GM19395 (cell line): ENCODE measurements at regions not wholly inside any gene's neighbourhood (a gene's known extent, or its start where the extent isn't known, plus 50 kb on each side); places are given as distances from the start of the nearest gene placed in this dataset.

Experiments used
- ATAC-seq: cut with Tn5 transposase; IDR thresholded peaks from one replicate; pipeline ENCODE4 v1.9.1; 2021; ENCODE audit warnings: mild to moderate bottlenecking, moderate library complexity; ENCODE audit not compliant: unreplicated experiment

DNA sequence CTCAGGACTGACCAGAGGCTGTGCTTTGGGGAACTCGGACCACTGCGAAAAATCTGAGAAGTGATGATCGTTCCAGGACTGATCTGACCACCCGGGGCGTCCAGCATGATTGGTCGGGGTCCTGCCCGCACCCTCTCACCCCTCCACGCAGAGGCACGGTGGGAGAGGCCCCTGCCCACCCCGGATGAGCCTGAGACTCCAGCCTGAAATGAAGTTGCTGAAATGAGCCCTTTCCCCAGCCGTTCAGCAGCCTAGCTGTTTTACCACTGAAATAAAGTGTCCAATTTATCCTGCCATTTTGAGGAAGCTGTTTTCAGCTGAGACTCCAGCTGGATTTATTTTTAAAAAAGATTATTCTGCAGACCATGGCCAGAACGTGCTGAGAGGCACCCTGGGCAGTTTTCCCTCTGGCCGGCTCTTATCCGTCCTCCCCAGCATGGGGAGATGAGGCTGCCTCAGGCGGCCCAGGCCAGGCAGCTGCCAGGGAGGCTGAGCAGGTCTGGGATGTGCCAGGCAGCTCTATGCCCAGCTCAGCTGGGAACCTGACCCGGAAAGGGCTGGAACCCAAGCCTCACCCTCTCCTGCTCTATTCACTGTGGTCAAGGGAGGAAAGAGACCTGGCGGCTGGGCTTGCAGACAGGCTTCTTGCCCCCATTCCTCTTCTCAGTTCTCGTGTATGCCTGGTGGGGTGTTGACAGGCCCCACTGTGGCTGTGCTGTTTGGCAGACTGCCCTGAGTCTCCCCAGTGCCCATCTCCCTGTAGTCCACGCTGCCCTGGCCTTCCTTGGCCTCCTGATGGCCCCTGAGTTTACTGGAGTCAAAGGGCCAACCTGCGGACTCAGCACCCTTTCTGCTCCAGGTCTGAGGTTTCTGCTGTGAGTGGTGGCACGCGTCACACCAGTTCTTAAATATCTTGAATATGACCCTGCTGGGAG lies 161.0 kb upstream of the B3GAT1 start:
- ATAC-seq: no peak

- no peak for ATAC-seq
These were observed 159.3 kb upstream of the B3GAT1 start for GRCh38 chr11:134571301-134571700.

GRCh38 chr11:134569195-134569594 lies 157.2 kb upstream of the B3GAT1 start:
- no peak for ATAC-seq

GRCh38 chr11:134566311-134566710 lies 154.3 kb upstream of the B3GAT1 start:
- no peak for ATAC-seq

- ATAC-seq: no peak
These were observed 153.4 kb upstream of the B3GAT1 start for GRCh38 chr11:134565343-134565891.

DNA sequence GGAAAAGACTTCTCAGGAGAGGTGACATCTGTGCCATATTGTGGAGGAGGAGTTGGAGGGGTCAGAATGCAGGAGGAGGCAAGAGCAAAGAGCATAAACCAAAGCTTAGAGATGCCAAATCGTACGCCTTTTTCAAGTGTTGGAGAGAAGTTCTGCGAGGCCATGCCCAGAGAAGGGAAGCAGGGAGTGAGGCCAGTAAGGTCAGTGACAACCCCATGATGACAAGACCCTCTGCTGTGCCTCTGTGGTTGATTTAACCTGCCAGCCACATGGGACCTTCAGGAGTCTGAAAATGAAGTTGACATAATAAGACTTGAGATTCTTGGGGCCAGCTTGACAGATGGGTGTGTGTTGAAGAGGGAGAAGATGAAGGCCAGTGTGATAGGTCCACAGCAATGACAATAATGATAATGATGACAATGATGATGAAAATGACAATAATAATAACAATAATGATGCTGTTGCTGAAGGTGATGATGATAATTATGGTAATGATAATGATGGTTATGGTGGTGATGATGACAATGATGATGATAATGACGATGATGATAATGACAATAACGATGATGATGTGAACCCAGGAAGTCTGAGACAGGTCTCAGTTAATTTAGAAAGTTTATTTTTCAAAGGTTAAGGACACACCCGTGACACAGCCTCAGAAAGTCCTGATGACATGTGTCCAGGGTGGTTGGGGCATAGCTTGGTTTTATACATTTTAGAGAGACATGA lies 152.6 kb upstream of the B3GAT1 start:
- no peak for ATAC-seq

- no peak for ATAC-seq
These were observed 151.0 kb upstream of the B3GAT1 start for GRCh38 chr11:134562941-134563471.

DNA sequence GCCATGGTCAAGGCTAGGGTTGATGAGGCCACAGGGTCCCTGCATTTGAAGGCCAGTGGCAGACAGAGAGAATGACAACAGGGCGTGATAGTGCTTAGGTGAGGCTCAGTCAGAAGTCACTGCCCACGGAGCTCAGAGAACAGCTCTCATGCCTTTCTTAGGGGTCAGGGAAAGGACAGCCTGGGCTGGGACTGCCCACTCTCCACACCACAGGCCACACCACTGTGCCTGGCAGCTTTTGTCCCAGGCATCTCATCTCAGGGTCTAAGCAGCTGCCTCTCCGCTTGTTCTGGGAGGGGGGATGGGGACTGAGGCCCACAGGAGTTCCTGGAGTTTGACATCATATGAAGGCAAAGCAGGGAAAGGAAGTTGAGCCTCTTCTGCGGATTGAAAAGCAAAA lies 150.2 kb upstream of the B3GAT1 start:
- ATAC-seq: no peak

DNA sequence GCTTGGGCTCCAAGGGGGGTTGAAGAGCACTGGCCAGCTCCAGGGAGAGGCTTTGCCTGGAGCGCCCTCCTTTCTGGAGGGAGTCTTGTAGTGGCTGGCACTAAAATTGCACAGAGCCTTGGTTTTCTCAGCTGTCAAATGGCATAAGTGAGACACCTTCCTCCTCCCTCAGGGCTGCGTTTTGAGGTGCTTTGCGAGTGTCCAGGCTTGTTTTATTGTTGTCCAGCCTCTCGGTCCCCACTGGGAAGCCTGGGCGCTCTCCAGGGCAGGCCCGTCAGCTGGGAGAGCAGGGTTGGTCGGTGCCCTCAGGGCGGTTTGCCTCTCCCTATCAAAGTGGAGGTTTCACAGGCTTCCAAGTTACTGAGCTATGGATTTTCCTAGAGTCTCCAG lies 149.3 kb upstream of the B3GAT1 start:
- ATAC-seq: no peak

- ATAC-seq: no peak
These were observed 148.7 kb upstream of the B3GAT1 start for GRCh38 chr11:134560566-134561330.

DNA sequence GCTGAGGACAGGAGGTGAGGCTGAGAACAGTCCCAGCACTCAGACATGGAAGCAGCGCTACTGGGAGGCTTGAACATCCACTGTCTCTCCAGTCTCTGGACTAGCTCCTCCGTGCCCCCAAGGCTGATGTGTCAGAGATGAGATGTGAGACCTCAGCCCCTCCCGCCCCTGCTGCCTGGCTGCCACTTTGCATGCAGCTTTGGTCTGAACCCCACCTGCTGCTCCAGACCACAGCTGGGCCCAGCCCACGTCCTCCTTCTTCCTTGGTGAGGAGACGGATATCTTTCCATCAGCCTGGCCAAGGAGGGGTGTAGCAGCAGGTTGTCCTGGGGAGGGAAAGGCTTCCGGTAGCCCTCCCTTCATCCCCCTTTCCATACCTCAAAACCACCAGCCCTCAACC lies 148.0 kb upstream of the B3GAT1 start:
- ATAC-seq: no peak

DNA sequence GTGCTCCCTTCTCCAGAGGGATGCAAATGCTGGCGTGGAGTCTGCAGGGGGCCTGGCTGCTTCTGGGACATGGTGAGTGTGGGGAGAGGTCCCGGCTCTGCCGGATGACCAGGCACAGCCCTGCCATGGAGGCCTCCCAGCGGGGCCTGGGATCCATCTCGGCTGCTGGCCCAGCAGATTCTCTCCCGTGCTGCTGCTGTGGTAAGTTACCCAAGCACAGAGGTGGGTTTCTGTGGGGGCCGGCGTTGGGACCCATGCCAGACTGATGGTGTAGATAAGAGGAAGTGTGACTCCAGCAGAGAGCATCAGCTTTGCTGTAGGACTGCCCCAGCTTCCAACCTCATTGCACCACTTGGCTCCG lies 147.5 kb upstream of the B3GAT1 start:
- ATAC-seq: no peak

DNA sequence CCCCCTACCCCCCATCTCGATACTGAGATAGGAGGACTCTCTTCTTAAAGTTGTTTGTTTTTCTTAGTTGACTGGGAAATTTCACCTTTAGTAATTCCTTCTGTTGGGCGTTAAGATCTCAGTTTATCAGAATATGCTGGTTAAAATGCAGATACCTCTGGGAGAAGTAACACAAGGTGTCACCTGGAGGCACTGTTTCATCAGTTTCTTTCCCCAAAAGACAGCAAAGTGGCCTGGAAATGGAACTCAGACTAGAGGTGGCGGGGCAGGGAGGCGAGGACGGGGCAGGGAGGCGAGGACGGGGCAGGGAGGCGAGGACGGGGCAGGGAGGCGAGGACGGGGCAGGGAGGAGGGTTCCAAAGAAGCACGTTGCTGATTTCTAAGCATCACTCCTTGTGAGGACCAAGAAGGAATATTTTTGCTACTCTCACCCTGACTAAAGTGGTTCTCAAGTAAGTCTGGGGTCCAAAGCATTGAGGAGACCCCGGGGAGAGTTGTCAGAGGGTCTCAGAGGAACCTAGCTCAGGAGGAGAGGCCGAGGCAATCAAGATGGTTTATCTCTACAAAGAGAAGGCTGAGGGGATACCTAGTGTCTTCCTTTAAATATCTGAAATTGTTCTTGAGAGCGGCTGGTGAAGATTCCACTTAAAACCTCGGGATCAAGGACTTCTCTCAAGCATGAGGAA lies 147.0 kb upstream of the B3GAT1 start:
- no peak for ATAC-seq

GRCh38 chr11:134558258-134558835 lies 146.3 kb upstream of the B3GAT1 start:
- no peak for ATAC-seq

- ATAC-seq: no peak
These were observed 145.7 kb upstream of the B3GAT1 start for GRCh38 chr11:134557571-134558257.

GRCh38 chr11:134556186-134556585 lies 144.1 kb upstream of the B3GAT1 start:
- no peak for ATAC-seq

DNA sequence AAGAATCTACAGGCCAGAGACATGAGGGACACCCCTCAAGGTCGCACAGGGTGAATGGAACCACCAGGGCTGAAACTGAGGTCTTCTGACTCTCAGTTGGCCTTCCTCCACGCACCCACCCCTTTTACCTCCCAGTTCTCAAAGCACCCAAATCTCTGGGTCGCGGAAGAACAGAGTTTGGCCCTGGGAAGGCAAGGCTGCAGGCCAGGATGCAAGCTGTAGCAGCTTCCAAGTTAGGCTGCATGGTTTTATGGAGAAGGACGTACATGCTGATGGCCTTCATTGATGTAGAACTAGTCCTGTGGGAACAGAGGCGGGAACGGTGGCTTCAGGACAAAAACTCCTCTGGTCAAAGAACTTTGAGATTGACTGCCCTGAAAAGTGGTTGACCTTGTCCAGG lies 143.5 kb upstream of the B3GAT1 start:
- no peak for ATAC-seq

DNA sequence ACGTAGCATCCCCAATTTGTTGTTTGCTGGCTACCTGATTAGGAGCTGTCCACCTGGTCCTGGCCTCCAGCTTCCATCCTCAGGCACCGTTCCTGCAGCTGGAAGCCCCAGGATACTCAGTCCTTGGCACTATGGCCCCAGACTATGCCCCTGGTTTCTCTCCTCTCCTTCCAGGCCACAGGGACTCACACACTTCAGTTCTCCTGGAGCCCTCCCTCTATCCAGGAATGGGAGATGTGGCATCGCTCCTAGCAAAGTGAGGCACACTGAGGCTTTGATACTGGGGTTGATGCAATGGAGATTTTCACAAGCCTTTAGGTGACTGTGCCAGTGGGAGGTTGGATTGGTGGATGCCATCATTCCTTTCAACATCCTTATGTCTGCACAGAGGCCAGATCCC lies 142.8 kb upstream of the B3GAT1 start:
- no peak for ATAC-seq

DNA sequence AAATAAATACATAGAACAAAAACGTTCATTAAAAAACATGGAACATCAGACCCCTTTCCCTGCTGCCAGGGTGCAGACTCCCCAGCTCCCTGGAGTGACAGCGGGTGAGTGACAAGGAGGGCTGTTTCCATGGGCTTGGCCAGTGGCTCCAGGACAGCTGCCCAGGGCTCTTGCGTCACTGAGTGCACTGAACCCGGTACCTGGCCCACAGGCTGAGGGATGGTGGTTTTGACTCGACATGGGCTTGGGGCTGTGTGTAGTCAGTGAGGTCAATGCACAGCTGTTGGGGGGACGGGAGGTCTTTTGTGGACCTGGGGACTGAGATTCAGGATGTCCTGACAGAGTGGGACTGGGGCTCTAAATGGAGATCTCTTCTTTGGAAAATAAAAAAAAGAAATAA lies 142.1 kb upstream of the B3GAT1 start:
- no peak for ATAC-seq
